ENCODE measurements at regions not wholly inside any gene's neighbourhood (a gene's known extent, or its start where the extent isn't known, plus 50 kb on each side); places are given as distances from the start of the nearest gene placed in this dataset.

DNA sequence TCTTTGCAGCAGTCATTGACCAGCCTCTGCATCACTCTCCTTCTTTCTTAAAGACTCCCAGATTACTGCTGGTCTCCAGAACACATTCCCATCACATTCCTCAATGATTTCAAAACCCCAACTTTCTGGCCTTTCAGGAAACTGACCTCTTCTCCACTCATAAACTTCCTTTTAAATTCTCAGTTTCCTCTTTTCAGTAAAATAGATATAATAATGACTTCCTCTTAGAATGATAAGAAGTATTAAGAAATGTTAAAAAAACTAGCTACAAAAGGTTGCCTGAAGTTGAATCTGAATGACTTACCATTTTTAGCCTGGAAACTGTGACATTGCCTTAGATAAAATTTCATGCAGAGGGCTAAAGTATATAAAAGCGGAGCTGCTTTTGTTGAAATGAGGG is 239.3 kb downstream of the OGFRL1 start:
- Histone ChIP-seq H3K4me3 (ENCODE audit: control extremely low read depth in 1 of 5, extremely low read depth in 1 of 5, insufficient read depth in 1 of 5, low read depth in 2 of 5, low read length in 4 of 5) (no peak overlapping the region), H3K9me3 (ENCODE audit: control extremely low read depth in 1 of 3, control insufficient read depth in 2 of 3, insufficient read depth in 1 of 3, low read length in 2 of 3) (no peaks in the 10 kb centered on the region), H3K27ac (ENCODE audit: low read length in 2 of 2) (no peak overlapping the region), H3K4me1 (ENCODE audit: control insufficient read depth in 2 of 2, insufficient read depth in 2 of 2, low read length in 2 of 2) (no peaks in the 10 kb centered on the region), H3K9ac (ENCODE audit: low read length) (no peak overlapping the region), H4K20me1 (ENCODE audit: control insufficient read depth, insufficient read depth, low read length, poor library complexity, severe bottlenecking) (no peaks in the 10 kb centered on the region), H3K27me3 (replicated peaks in 1 of 4; ENCODE audit: control extremely low read depth in 1 of 4, control insufficient read depth in 3 of 4, insufficient read depth in 4 of 4, low read length in 3 of 4) (peaks cover 0 to 4% (median under 1%) of the 10 kb centered on the region in 4 experiments), H3K4me2 (replicated peaks; ENCODE audit: low read depth, low read length, poor library complexity, severe bottlenecking) (no peak overlapping the region), H3K36me3 (replicated peaks in 1 of 2; ENCODE audit: control extremely low read depth in 1 of 2, control insufficient read depth in 1 of 2, extremely low read depth in 1 of 2, insufficient read depth in 2 of 2, low read length in 1 of 2) (no peaks in the 10 kb centered on the region), H3K79me2 (ENCODE audit: control insufficient read depth, insufficient read depth, low read length) (no peaks in the 10 kb centered on the region), H2AFZ (ENCODE audit: insufficient read depth, low read depth, low read length, poor library complexity, severe bottlenecking) (no peak overlapping the region)
- Mint-ChIP-seq H3K4me3 (no peak overlapping the region), H3K9me3 (ENCODE audit: insufficient read depth) (no peaks in the 10 kb centered on the region), H3K27me3 (peaks cover 20% of the 10 kb centered on the region), H3K27ac (no peak overlapping the region), H3K4me1 (no peaks in the 10 kb centered on the region)
- intact Hi-C loops (cut with micrococcal nuclease) = no loop called here
- DNase-seq (no peak), ATAC-seq (ENCODE audit: low read depth) (no peak)
- ChIA-PET CTCF (interaction anchor here (0.5 kb wide), 1 partner anchor 116 kb away, joined by 4 read pairs; no protein-coding TSS in a partner anchor), POLR2A (no interaction called here)
- no peak for TF ChIP-seq EZH2 (IDR thresholded peaks at IDR 0.05; ENCODE audit: borderline replicate concordance, insufficient read depth, low read depth, low read length, poor library complexity, severe bottlenecking)
- TF ChIP-seq, protein P1, sequence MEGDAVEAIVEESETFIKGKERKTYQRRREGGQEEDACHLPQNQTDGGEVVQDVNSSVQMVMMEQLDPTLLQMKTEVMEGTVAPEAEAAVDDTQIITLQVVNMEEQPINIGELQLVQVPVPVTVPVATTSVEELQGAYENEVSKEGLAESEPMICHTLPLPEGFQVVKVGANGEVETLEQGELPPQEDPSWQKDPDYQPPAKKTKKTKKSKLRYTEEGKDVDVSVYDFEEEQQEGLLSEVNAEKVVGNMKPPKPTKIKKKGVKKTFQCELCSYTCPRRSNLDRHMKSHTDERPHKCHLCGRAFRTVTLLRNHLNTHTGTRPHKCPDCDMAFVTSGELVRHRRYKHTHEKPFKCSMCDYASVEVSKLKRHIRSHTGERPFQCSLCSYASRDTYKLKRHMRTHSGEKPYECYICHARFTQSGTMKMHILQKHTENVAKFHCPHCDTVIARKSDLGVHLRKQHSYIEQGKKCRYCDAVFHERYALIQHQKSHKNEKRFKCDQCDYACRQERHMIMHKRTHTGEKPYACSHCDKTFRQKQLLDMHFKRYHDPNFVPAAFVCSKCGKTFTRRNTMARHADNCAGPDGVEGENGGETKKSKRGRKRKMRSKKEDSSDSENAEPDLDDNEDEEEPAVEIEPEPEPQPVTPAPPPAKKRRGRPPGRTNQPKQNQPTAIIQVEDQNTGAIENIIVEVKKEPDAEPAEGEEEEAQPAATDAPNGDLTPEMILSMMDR (IDR thresholded peaks at IDR 0.05) = no peak
- WGBS (ENCODE audit: insufficient coverage) = 100% methylated on average over 1 of the region's 1 CpG

DNA sequence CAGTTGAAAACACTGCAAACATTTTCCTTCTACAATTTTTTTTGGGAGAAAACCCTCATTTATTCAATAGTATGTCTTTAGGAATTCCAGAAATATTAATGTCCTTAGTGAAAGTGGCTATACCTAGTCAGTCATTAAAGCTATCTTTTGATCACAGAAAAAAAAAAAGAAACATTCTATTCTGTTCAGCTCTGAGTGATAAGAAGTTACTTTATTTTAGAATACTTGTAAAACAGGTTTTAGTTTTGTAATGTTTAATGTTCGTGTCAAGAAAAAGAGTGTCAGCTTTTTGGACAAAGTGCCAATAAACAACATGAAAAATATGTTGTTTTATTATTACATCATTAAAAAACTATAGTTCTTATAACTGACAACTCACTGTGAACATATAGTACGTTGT is 240.4 kb downstream of the OGFRL1 start:
- no CpG with 5 or more reads among the region's 2 CpGs for WGBS (ENCODE audit: insufficient coverage)
- Histone ChIP-seq H4K20me1 (ENCODE audit: control insufficient read depth, insufficient read depth, low read length, poor library complexity, severe bottlenecking) (no peaks in the 10 kb centered on the region), H3K36me3 (replicated peaks in 1 of 2; ENCODE audit: control extremely low read depth in 1 of 2, control insufficient read depth in 1 of 2, extremely low read depth in 1 of 2, insufficient read depth in 2 of 2, low read length in 1 of 2) (no peaks in the 10 kb centered on the region), H2AFZ (ENCODE audit: insufficient read depth, low read depth, low read length, poor library complexity, severe bottlenecking) (no peak overlapping the region), H3K27me3 (replicated peaks in 1 of 4; ENCODE audit: control extremely low read depth in 1 of 4, control insufficient read depth in 3 of 4, insufficient read depth in 4 of 4, low read length in 3 of 4) (no peaks in the 10 kb centered on the region), H3K4me1 (ENCODE audit: control insufficient read depth in 2 of 2, insufficient read depth in 2 of 2, low read length in 2 of 2) (no peaks in the 10 kb centered on the region), H3K79me2 (ENCODE audit: control insufficient read depth, insufficient read depth, low read length) (no peaks in the 10 kb centered on the region), H3K9ac (ENCODE audit: low read length) (no peak overlapping the region), H3K4me3 (ENCODE audit: control extremely low read depth in 1 of 5, extremely low read depth in 1 of 5, insufficient read depth in 1 of 5, low read depth in 2 of 5, low read length in 4 of 5) (no peak overlapping the region), H3K4me2 (replicated peaks; ENCODE audit: low read depth, low read length, poor library complexity, severe bottlenecking) (no peak overlapping the region), H3K27ac (ENCODE audit: low read length in 2 of 2) (no peak overlapping the region), H3K9me3 (ENCODE audit: control extremely low read depth in 1 of 3, control insufficient read depth in 2 of 3, insufficient read depth in 1 of 3, low read length in 2 of 3) (no peaks in the 10 kb centered on the region)
- Mint-ChIP-seq H3K4me1 (no peaks in the 10 kb centered on the region), H3K27me3 (peaks cover 8% of the 10 kb centered on the region), H3K9me3 (ENCODE audit: insufficient read depth) (no peaks in the 10 kb centered on the region), H3K27ac (no peak overlapping the region), H3K4me3 (no peak overlapping the region)
- CTCF ChIA-PET = no interaction called here
- ATAC-seq (ENCODE audit: low read depth) = no peak
- DNase-seq = no peak
- intact Hi-C loops (cut with micrococcal nuclease) = no loop called here
- TF ChIP-seq, protein P1 (IDR thresholded peaks at IDR 0.05) = no peak
- no peak for TF ChIP-seq EZH2 (IDR thresholded peaks at IDR 0.05; ENCODE audit: borderline replicate concordance, insufficient read depth, low read depth, low read length, poor library complexity, severe bottlenecking)
- POLR2A ChIA-PET = no interaction called here
